HG03025 (cell line): ENCODE measurements at regions not wholly inside any gene's neighbourhood (a gene's known extent, or its start where the extent isn't known, plus 50 kb on each side); places are given as distances from the start of the nearest gene placed in this dataset.
"Not testable (repeated sequence)": the region's sequence is repeated elsewhere in the genome, so short reads cannot be mapped to it uniquely, and the experiment has no call there.

Experiments used
- ATAC-seq: cut with Tn5 transposase; IDR thresholded peaks from one replicate; pipeline ENCODE4 v1.9.1; 2021; ENCODE audit warnings: mild to moderate bottlenecking, moderate library complexity; ENCODE audit not compliant: unreplicated experiment, low FRiP score

GRCh38 chr1:182172699-182173098, 111.2 kb upstream of the ZNF648 start:
- no peak for ATAC-seq

- ATAC-seq: no peak
Observed at GRCh38 chr1:182170891-182171461, 109.5 kb upstream of the ZNF648 start.

- ATAC-seq: no peak
Observed at GRCh38 chr1:182169203-182169602, 107.7 kb upstream of the ZNF648 start.

- ATAC-seq: no peak
Observed at GRCh38 chr1:182166750-182167149, 105.2 kb upstream of the ZNF648 start.

- ATAC-seq: no peak
Observed at GRCh38 chr1:182166321-182166720, 104.8 kb upstream of the ZNF648 start.

- ATAC-seq: no peak
Observed at GRCh38 chr1:182164273-182164672, 102.8 kb upstream of the ZNF648 start.

GRCh38 chr1:182163821-182164223, 102.3 kb upstream of the ZNF648 start:
- ATAC-seq: no peak

- no peak for ATAC-seq
Observed at GRCh38 chr1:182159443-182159842, 97.9 kb upstream of the ZNF648 start.

GRCh38 chr1:182157187-182157586, 95.7 kb upstream of the ZNF648 start:
- ATAC-seq: no peak

GRCh38 chr1:182154425-182154824, 92.9 kb upstream of the ZNF648 start:
- not testable (repeated sequence) for ATAC-seq

GRCh38 chr1:182149411-182149965, 88.0 kb upstream of the ZNF648 start:
- ATAC-seq: no peak

GRCh38 chr1:182147951-182148350, 86.4 kb upstream of the ZNF648 start:
- no peak for ATAC-seq

- peak; percentile 85 for ATAC-seq
Observed at GRCh38 chr1:182147136-182147820, 85.8 kb upstream of the ZNF648 start.

- no peak for ATAC-seq
Observed at GRCh38 chr1:182146286-182146685, 84.8 kb upstream of the ZNF648 start.

- no peak for ATAC-seq
Observed at GRCh38 chr1:182145441-182145840, 83.9 kb upstream of the ZNF648 start.

GRCh38 chr1:182144646-182145030, 83.1 kb upstream of the ZNF648 start:
- ATAC-seq: no peak

GRCh38 chr1:182143825-182144645, 82.5 kb upstream of the ZNF648 start:
- ATAC-seq: no peak

- ATAC-seq: no peak
Observed at GRCh38 chr1:182143154-182143657, 81.7 kb upstream of the ZNF648 start.

GRCh38 chr1:182142621-182143020, 81.1 kb upstream of the ZNF648 start:
- ATAC-seq: no peak

- no peak for ATAC-seq
Observed at GRCh38 chr1:182141040-182141439, 79.5 kb upstream of the ZNF648 start.

GRCh38 chr1:182139496-182139895, 78.0 kb upstream of the ZNF648 start:
- ATAC-seq: no peak
